GM04504 (cell line): ENCODE measurements at regions not wholly inside any gene's neighbourhood (a gene's known extent, or its start where the extent isn't known, plus 50 kb on each side); places are given as distances from the start of the nearest gene placed in this dataset.

ENCODE experiments used
- DNase-seq: peaks from one replicate; pipeline ENCODE4 v3.0.0-alpha.2; 2012; ENCODE audit warnings: low read depth

GRCh38 chr2:168378960-168379669 is 77.0 kb upstream of the CERS6 start:
- no peak for DNase-seq

- DNase-seq = no peak
Measured at GRCh38 chr2:168380500-168380899, 75.6 kb upstream of the CERS6 start.

GRCh38 chr2:168392024-168392423 is 64.0 kb upstream of the CERS6 start:
- no peak for DNase-seq

- no peak for DNase-seq
Measured at GRCh38 chr2:168392797-168393196, 63.3 kb upstream of the CERS6 start.

- no peak for DNase-seq
Measured at GRCh38 chr2:168394262-168394661, 61.8 kb upstream of the CERS6 start.

GRCh38 chr2:168396131-168396530 is 59.9 kb upstream of the CERS6 start:
- DNase-seq = no peak

GRCh38 chr2:168397629-168398028 is 58.4 kb upstream of the CERS6 start:
- no peak for DNase-seq

GRCh38 chr2:168401048-168401556 is 55.0 kb upstream of the CERS6 start:
- DNase-seq = no peak

GRCh38 chr2:168401771-168402170 is 54.3 kb upstream of the CERS6 start:
- DNase-seq = no peak

GRCh38 chr2:168402531-168402930 is 53.5 kb upstream of the CERS6 start:
- DNase-seq = no peak

- no peak for DNase-seq
Measured at GRCh38 chr2:168403736-168404135, 52.3 kb upstream of the CERS6 start.

- no peak for DNase-seq
Measured at GRCh38 chr2:168404764-168405163, 51.3 kb upstream of the CERS6 start.
